Hypothalamus (tissue), 51 donors: ENCODE measurements at regions not wholly inside any gene's neighbourhood (a gene's known extent, or its start where the extent isn't known, plus 50 kb on each side); places are given as distances from the start of the nearest gene placed in this dataset.
"Not testable (repeated sequence)": the region's sequence is repeated elsewhere in the genome, so short reads cannot be mapped to it uniquely, and the experiment has no call there.

Experiments used
- DNase-seq, 51 donors: peaks; one replicate each; lab custom pipeline; 2025; lab: John Stamatoyannopoulos, UW

DNA sequence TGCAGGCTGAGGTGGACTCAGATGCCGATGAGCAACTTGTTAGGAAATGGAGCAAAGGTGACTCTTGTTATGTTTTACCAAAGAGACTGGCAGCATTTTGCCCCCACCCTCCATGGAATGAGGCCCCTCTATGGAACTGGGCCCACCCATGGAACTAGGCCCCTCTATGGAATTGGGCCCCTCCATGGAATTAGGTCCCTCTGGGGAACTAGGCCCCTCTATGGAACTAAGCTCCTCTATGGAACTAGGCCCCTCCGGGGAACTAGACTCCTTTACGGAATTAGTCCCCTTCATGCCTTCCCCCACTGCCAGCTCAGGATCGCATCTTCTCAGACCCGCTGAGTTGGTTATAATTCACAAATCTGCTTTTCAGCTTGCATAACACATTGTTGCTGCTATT is 144.9 kb downstream of the THBS2 start:
- no peak for DNase-seq

GRCh38 chr6:169106176-169106575 is 147.5 kb downstream of the THBS2 start:
- no peak for DNase-seq

- no peak for DNase-seq
Measured at GRCh38 chr6:169101981-169102380, 151.7 kb downstream of the THBS2 start.

GRCh38 chr6:169101036-169101805 is 152.4 kb downstream of the THBS2 start:
- no peak for DNase-seq

DNA sequence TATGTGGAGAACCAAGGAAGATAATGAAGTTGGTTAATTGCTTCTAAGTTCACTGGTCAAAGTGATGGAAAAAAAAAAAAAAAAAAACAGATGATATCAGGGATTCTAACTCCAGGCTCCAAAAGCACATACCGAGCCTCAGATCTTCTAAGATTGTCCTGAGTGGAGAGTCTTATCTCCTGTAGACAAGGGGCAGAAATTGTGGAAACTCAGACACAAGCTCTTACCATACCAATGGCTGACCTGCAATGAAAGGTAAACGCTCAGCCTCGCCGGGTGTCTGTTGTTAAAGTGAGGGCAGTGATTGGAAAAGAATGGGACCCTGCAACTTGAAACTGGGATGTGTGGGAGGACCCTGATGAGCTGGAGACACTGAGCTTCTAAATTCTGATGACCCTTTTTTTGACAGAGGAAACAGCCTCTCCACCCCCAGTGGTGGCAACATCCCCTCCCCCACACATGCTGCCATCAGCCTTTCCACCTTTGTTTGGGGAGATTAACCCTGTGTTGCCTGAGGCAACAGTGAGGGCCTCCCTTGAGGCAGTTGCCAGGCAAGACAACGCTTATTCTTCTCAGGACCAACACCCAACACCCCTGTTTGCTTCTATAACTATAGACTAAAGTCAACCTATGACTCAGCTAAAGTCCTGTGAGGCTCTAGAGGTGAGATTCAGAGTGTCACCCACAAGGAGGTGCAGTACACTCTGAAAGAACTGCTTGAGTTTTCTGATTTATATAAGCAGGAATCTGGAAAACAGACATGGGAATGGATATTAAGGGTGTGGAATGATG is 154.0 kb downstream of the THBS2 start:
- no peak for DNase-seq

DNA sequence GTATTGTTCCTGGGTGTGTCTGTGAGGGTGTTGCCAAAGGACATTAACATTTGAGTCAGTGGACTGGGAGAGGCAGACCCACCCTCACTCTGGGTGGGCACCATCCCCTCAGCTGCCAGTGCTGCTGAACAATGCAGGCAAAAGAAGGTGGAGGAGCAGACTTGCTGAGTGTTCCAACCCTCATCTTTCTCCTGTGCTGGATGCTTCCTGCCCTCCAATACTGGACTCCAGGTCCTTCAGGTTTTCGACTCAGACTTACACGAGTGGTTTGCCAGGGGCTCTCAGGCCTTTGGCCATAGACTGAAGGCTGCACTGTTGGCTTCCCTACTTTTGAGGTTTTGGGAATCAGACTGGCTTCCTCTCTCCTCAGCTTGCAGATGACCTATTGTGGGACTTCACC is 155.0 kb downstream of the THBS2 start:
- not testable (repeated sequence) for DNase-seq

DNA sequence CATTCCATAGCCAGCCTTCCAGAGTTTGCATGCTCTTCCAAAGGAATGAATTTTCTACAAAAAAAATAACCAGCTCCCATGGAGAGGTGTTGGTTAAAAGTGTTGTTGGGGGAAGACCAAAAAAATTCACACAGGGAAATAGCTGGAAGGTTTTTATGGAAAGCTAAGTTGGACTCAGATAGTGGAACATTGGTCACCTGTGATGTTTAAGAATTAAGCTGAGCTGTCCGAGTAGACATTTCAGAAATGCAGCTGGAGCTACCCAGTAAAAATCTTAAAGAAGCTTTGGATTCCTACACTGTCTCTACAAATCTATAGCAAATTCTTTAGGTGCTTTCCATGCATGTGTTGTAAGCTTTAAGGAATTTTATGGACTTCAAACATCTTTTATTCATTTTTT is 155.5 kb downstream of the THBS2 start:
- DNase-seq: no peak

- DNase-seq: no peak
Measured at GRCh38 chr6:169097381-169097959, 156.2 kb downstream of the THBS2 start.

GRCh38 chr6:169096388-169096787 is 157.3 kb downstream of the THBS2 start:
- DNase-seq: no peak

DNA sequence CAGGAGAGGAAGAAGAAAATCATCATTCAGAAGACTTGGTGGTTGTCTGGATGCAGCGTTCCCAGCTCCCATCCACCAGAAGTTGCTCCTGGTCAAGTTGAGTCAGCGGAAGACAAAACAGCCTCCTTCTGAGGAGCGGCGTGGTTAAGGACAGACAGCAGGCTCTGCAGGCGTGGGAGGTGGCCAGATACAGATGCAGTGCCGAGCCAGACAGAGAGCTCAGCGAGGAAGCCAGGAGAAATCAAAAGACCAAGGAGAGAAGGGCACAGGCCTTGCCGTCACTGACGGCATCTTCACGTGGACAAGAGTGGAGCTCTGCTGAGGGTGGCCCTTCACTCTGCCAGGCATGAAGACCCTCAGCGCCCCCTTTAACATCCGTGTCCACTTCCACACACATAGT is 158.5 kb downstream of the THBS2 start:
- no peak for DNase-seq

GRCh38 chr6:169094552-169094950 is 159.1 kb downstream of the THBS2 start:
- DNase-seq: no peak

GRCh38 chr6:169093770-169094551 is 159.7 kb downstream of the THBS2 start:
- DNase-seq: no peak

- DNase-seq: no peak
Measured at GRCh38 chr6:169093066-169093723, 160.5 kb downstream of the THBS2 start.

- no peak for DNase-seq
Measured at GRCh38 chr6:169092375-169092774, 161.3 kb downstream of the THBS2 start.

- DNase-seq: not testable (repeated sequence)
Measured at GRCh38 chr6:169090514-169091127, 163.0 kb downstream of the THBS2 start.

GRCh38 chr6:169088762-169089161 is 164.9 kb downstream of the THBS2 start:
- no peak for DNase-seq

GRCh38 chr6:169087443-169088041 is 166.1 kb downstream of the THBS2 start:
- DNase-seq: no peak

GRCh38 chr6:169086616-169087015 is 167.0 kb downstream of the THBS2 start:
- not testable (repeated sequence) for DNase-seq

DNA sequence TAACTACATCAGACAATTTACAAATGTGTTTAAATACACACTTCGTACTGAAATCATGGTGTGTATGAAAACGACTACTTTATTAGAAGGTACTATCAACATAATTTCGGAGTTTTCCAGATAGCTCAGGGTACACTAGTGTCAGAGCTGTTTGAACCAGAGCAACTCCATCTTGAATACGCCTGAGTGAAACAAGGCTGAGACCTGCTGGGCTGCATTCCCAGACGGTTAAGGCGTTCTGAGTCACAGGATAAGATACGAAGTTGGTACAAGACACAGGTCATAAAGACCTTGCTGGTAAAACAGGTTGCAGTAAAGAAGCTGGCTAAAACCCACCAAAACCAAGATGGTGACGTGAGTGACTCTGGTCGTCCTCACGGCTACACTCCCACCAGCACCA is 167.6 kb downstream of the THBS2 start:
- no peak for DNase-seq

DNA sequence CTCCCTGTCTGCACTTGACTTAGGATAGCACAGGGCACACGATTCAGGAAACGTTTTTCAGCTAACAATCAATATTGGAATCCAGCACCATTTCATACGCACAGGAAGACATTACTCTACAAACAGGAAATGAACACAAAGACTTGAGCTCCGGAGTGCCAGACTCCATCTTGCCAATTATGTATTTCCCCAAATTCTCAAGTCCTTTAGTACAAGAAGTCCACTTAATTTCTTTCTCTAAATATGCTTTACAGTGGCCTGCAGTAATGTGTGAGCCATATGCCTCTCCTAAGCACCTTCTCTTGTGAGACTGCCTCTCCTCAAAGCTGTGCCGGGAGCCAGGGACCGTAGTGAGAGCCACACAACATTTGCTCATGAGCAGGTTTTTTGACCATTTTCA is 168.2 kb downstream of the THBS2 start:
- DNase-seq: no peak
